ENCODE measurements at regions not wholly inside any gene's neighbourhood (a gene's known extent, or its start where the extent isn't known, plus 50 kb on each side); places are given as distances from the start of the nearest gene placed in this dataset.

DNA sequence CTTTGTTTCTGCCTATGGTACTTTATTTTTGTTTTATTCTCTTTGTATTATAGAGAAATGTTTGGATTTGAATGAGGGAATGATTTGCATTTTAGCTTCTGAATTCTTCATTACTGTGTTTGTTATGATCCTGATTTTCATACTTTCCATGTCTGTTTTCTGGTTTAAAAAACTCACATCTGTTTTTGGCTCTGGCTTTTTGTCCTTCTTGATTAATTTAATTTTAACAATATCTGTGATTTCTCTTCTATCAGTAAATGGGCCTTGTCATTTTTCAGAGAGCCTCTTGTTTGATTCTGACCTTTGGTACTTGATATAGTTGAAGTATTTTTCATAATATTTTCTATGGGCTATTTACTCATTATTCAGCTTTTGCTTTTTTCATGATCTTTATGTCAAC is 341.6 kb upstream of the HAND2 start:
- Histone ChIP-seq H3K9me3 (ENCODE audit: insufficient read depth in 2 of 2, low read depth in 1 of 2, low read length in 1 of 2) (no peaks in the 10 kb centered on the region), H3K27ac (ENCODE audit: low read depth, low read length) (no peak overlapping the region), H3K18ac (ENCODE audit: extremely low read depth, low read length) (no peak overlapping the region), H2BK5ac (ENCODE audit: low read depth, low read length) (no peak overlapping the region), H4K20me1 (replicated peaks in 1 of 2; ENCODE audit: control insufficient read depth in 1 of 2, insufficient read depth in 2 of 2, low read length in 2 of 2) (no peaks in the 10 kb centered on the region), H2AK5ac (ENCODE audit: low read depth, low read length) (no peak overlapping the region), H3K56ac (replicated peaks; ENCODE audit: insufficient read length, low read depth, low read length) (no peak overlapping the region), H2BK12ac (ENCODE audit: low read depth, low read length) (no peak overlapping the region), H3K23ac (ENCODE audit: insufficient read length) (no peak overlapping the region), H4K91ac (replicated peaks; ENCODE audit: insufficient read length, low read length) (no peak overlapping the region), H3K4me3 (ENCODE audit: extremely low read depth in 1 of 4, insufficient read depth in 2 of 4, low read depth in 3 of 4, low read length in 4 of 4) (no peak overlapping the region), H3K4ac (replicated peaks; ENCODE audit: insufficient read length, low read depth, low read length) (no peak overlapping the region), H3K4me1 (replicated peaks in 1 of 4; ENCODE audit: control insufficient read depth in 3 of 4, insufficient read depth in 4 of 4, low read length in 3 of 4) (no peaks in the 10 kb centered on the region), H3K23me2 (ENCODE audit: low read depth, low read length) (no peaks in the 10 kb centered on the region), H2AFZ (ENCODE audit: low read length) (no peak overlapping the region), H4K8ac (ENCODE audit: extremely low read depth, insufficient read depth, low read length) (no peak overlapping the region), H3K9ac (replicated peaks in 1 of 4; ENCODE audit: extremely low read depth in 1 of 4, low read depth in 3 of 4, low read length in 3 of 4) (no peak overlapping the region), H3K79me1 (ENCODE audit: low read depth, low read length) (no peaks in the 10 kb centered on the region), H2BK120ac (replicated peaks; ENCODE audit: low read depth, low read length) (no peak overlapping the region), H2BK20ac (ENCODE audit: low read length) (no peak overlapping the region), H3K4me2 (ENCODE audit: insufficient read depth in 1 of 2, low read depth in 2 of 2, low read length in 2 of 2) (no peak overlapping the region), H4K5ac (ENCODE audit: insufficient read length, low read depth, low read length) (no peak overlapping the region), H3K14ac (ENCODE audit: insufficient read length) (no peak overlapping the region), H3K36me3 (ENCODE audit: control insufficient read depth in 2 of 4, insufficient read depth in 4 of 4, low read length in 3 of 4) (no peaks in the 10 kb centered on the region), H3K79me2 (ENCODE audit: control insufficient read depth in 1 of 2, insufficient read depth in 2 of 2, low read length in 2 of 2) (no peaks in the 10 kb centered on the region), H2BK15ac (ENCODE audit: low read length) (no peak overlapping the region), H3K27me3 (replicated peaks in 1 of 4; ENCODE audit: control insufficient read depth in 3 of 4, extremely low read depth in 1 of 4, insufficient read depth in 3 of 4, low read length in 3 of 4) (no peaks in the 10 kb centered on the region)
- FAIRE-seq (no peak), DNase-seq (ENCODE audit: low read depth in 1 of 2, low spot score in 2 of 2) (no peak)
- ChIA-PET CTCF (ENCODE audit: partially characterized antibody) (interaction anchor here (0.9 kb wide), 1 partner anchor 31 kb away, joined by 3 read pairs; no protein-coding TSS in a partner anchor), POLR2A (ENCODE audit: partially characterized antibody) (no interaction called here)
- no peak for TF ChIP-seq RNF2 (IDR thresholded peaks at IDR 0.05; ENCODE audit: borderline replicate concordance, low read depth, low read length, missing control alignments, poor library complexity, severe bottlenecking)
- TF ChIP-seq SUZ12 (IDR thresholded peaks at IDR 0.05; ENCODE audit: low read length): no peak
- TF ChIP-seq KDM1A (IDR thresholded peaks at IDR 0.05; ENCODE audit: borderline replicate concordance, low read length): no peak
- no peak for TF ChIP-seq CREB1 (IDR thresholded peaks at IDR 0.05)
- TF ChIP-seq POLR2AphosphoS5 (IDR thresholded peaks at IDR 0.05; ENCODE audit: low read depth, low read length): no peak
- no peak for TF ChIP-seq ASH2L (IDR thresholded peaks at IDR 0.05; ENCODE audit: low read length)
- no peak for TF ChIP-seq SP4 (IDR thresholded peaks at IDR 0.05; ENCODE audit: low read length)
- TF ChIP-seq EGR1 (IDR thresholded peaks at IDR 0.05; ENCODE audit: borderline replicate concordance, low read depth, low read length): no peak
- no peak for TF ChIP-seq EP300 (IDR thresholded peaks at IDR 0.05; ENCODE audit: borderline replicate concordance in 1 of 2, low read depth in 2 of 2, low read length in 2 of 2)
- no peak for TF ChIP-seq HDAC2 (IDR thresholded peaks at IDR 0.05; ENCODE audit: borderline replicate concordance in 1 of 2, low read depth in 2 of 2, low read length in 2 of 2)
